ENCODE measurements at regions not wholly inside any gene's neighbourhood (a gene's known extent, or its start where the extent isn't known, plus 50 kb on each side); places are given as distances from the start of the nearest gene placed in this dataset.

GRCh38 chr3:106355873-106356272 is 487.1 kb upstream of the CBLB start:
- TF ChIP-seq CTCF (IDR thresholded peaks at IDR 0.05), result no peak
- TF ChIP-seq POLR2AphosphoS5 (IDR thresholded peaks at IDR 0.05), result no peak
- no peak for TF ChIP-seq POLR2A (IDR thresholded peaks at IDR 0.05)
- TF ChIP-seq EP300 (IDR thresholded peaks at IDR 0.05; ENCODE audit: low read depth), result no peak

Measured in transverse colon (tissue), 4 donors.